ENCODE measurements at regions not wholly inside any gene's neighbourhood (a gene's known extent, or its start where the extent isn't known, plus 50 kb on each side); places are given as distances from the start of the nearest gene placed in this dataset.
A peak's percentile ranks its signal among the peaks of the same experiment; 100 is the strongest.

GRCh38 chr19:30790056-30790680 is 418.0 kb downstream of the ZNF536 start:
- no peak for TF ChIP-seq CTCF (IDR thresholded peaks at IDR 0.05)

- no peak for TF ChIP-seq CTCF (IDR thresholded peaks at IDR 0.05)
Measured at GRCh38 chr19:30788105-30788765, 416.1 kb downstream of the ZNF536 start.

GRCh38 chr19:30785458-30786137 is 413.4 kb downstream of the ZNF536 start:
- no peak for TF ChIP-seq CTCF (IDR thresholded peaks at IDR 0.05)

- peak; percentile 78 for TF ChIP-seq CTCF (IDR thresholded peaks at IDR 0.05)
Measured at GRCh38 chr19:30784850-30785457, 412.8 kb downstream of the ZNF536 start.

GRCh38 chr19:30783936-30784335 is 411.8 kb downstream of the ZNF536 start:
- no peak for TF ChIP-seq CTCF (IDR thresholded peaks at IDR 0.05)

GRCh38 chr19:30783212-30783611 is 411.0 kb downstream of the ZNF536 start:
- no peak for TF ChIP-seq CTCF (IDR thresholded peaks at IDR 0.05)

- no peak for TF ChIP-seq CTCF (IDR thresholded peaks at IDR 0.05)
Measured at GRCh38 chr19:30781519-30781918, 409.3 kb downstream of the ZNF536 start.
